Hepatocyte (in vitro differentiated cells): ENCODE measurements at regions not wholly inside any gene's neighbourhood (a gene's known extent, or its start where the extent isn't known, plus 50 kb on each side); places are given as distances from the start of the nearest gene placed in this dataset.

Source experiments
- DNase-seq: peaks from one replicate; pipeline ENCODE4 v3.0.0-alpha.2; 2016; ENCODE audit warnings: low spot score
- H2AFZ ChIP-seq: fragments of 200-600 bp; sonication (generic); 2 replicates; pipeline ENCODE4 v1.6.0; 2016; ENCODE audit warnings: antibody characterized with exemption, mild to moderate bottlenecking
- H3K27ac ChIP-seq: fragments of 200-600 bp; sonication (generic); 2 replicates; pipeline ENCODE4 v1.5.1; 2016; ENCODE audit warnings: mild to moderate bottlenecking
- H3K27me3 ChIP-seq: fragments of 200-600 bp; sonication (generic); 2 replicates; pipeline ENCODE4 v1.6.1; 2016
- H3K36me3 ChIP-seq: fragments of 200-600 bp; sonication (generic); replicated peaks from 2 replicates; pipeline ENCODE4 v1.5.1; 2016; ENCODE audit warnings: low read depth; ENCODE audit not compliant: insufficient read depth
- H3K4me1 ChIP-seq: fragments of 200-600 bp; sonication (generic); 2 replicates; pipeline ENCODE4 v1.5.1; 2016; ENCODE audit warnings: mild to moderate bottlenecking, moderate library complexity; ENCODE audit not compliant: insufficient read depth
- H3K4me2 ChIP-seq: fragments of 200-600 bp; sonication (generic); 2 replicates; pipeline ENCODE4 v1.6.0; 2016
- H3K4me3 ChIP-seq: fragments of 200-600 bp; sonication (generic); 2 replicates; pipeline ENCODE4 v1.5.1; 2016; ENCODE audit warnings: mild to moderate bottlenecking
- H3K79me2 ChIP-seq: fragments of 200-600 bp; sonication (generic); 2 replicates; pipeline ENCODE4 v1.6.0; 2017; ENCODE audit warnings: mild to moderate bottlenecking
- H3K9me2 ChIP-seq: fragments of 200-600 bp; sonication (generic); replicated peaks from 2 replicates; pipeline ENCODE4 v1.6.0; 2017; ENCODE audit warnings: mild to moderate bottlenecking; ENCODE audit not compliant: insufficient read depth
- H3K9me3 ChIP-seq: fragments of 200-600 bp; sonication (generic); 2 replicates; pipeline ENCODE4 v1.5.1; 2016; ENCODE audit warnings: low read depth, mild to moderate bottlenecking
- H4K20me1 ChIP-seq: fragments of 200-600 bp; sonication (generic); 2 replicates; pipeline ENCODE4 v1.6.0; 2016; ENCODE audit warnings: mild to moderate bottlenecking; ENCODE audit not compliant: insufficient read depth, poor library complexity, severe bottlenecking
- CTCF ChIP-seq: fragments of 200-600 bp; sonication (generic); IDR thresholded peaks from 2 replicates; pipeline ENCODE4 v1.5.1; 2016; ENCODE audit warnings: antibody characterized with exemption, mild to moderate bottlenecking; ENCODE audit not compliant: poor library complexity
- EZH2 ChIP-seq: fragments of 200-600 bp; sonication (generic); IDR thresholded peaks from 2 replicates; pipeline ENCODE4 v1.6.1; 2016; ENCODE audit warnings: antibody characterized with exemption, mild to moderate bottlenecking, borderline replicate concordance
- EZH2phosphoT487 ChIP-seq: fragments of 200-600 bp; sonication (generic); IDR thresholded peaks from one replicate; pipeline ENCODE4 v1.6.1; 2018; ENCODE audit warnings: antibody characterized with exemption, mild to moderate bottlenecking, low read depth, moderate library complexity; ENCODE audit not compliant: unreplicated experiment, severe bottlenecking
- WGBS: methylation state at CpG from one replicate; pipeline ENCODE4 v1.1.6; 2016; ENCODE audit warnings: low lambda C conversion rate; ENCODE audit errors: missing lambda C conversion rate; 5-methylcytosine and 5-hydroxymethylcytosine counted together

- Histone ChIP-seq H3K27ac (no peak overlapping the region), H3K27me3 (no peaks in the 10 kb centered on the region), H3K4me2 (no peak overlapping the region), H4K20me1 (no peaks in the 10 kb centered on the region), H3K9me3 (peaks cover 4% of the 10 kb centered on the region), H3K9me2 (no peaks in the 10 kb centered on the region), H3K4me3 (no peak overlapping the region), H3K36me3 (no peaks in the 10 kb centered on the region), H3K4me1 (no peaks in the 10 kb centered on the region), H3K79me2 (no peaks in the 10 kb centered on the region), H2AFZ (no peak overlapping the region)
- DNase-seq = no peak
- WGBS = 66% methylated on average over 1 of the region's 1 CpG
- no peak for TF ChIP-seq EZH2
- TF ChIP-seq EZH2phosphoT487 = no peak
- TF ChIP-seq CTCF = no peak
These were observed 281.4 kb upstream of the EDA2R start for GRCh38 chrX:66920296-66920695.

GRCh38 chrX:66919280-66919832, 280.5 kb upstream of the EDA2R start:
- 53% methylated on average over 4 of the region's 4 CpGs for WGBS
- Histone ChIP-seq H4K20me1 (no peaks in the 10 kb centered on the region), H3K27me3 (no peaks in the 10 kb centered on the region), H3K4me3 (no peak overlapping the region), H3K27ac (no peak overlapping the region), H2AFZ (no peak overlapping the region), H3K4me2 (no peak overlapping the region), H3K79me2 (no peaks in the 10 kb centered on the region), H3K4me1 (no peaks in the 10 kb centered on the region), H3K9me2 (no peaks in the 10 kb centered on the region), H3K9me3 (peaks cover 4% of the 10 kb centered on the region), H3K36me3 (no peaks in the 10 kb centered on the region)
- DNase-seq = peak; percentile 16
- TF ChIP-seq EZH2phosphoT487 = peak; percentile 36
- TF ChIP-seq EZH2 = no peak

- Histone ChIP-seq H4K20me1 (no peaks in the 10 kb centered on the region), H3K9me3 (peaks cover 4% of the 10 kb centered on the region), H3K27ac (peak overlapping the region; percentile 42), H3K4me1 (no peaks in the 10 kb centered on the region), H3K36me3 (no peaks in the 10 kb centered on the region), H3K9me2 (no peaks in the 10 kb centered on the region), H3K79me2 (no peaks in the 10 kb centered on the region), H3K4me2 (no peak overlapping the region), H2AFZ (no peak overlapping the region), H3K27me3 (no peaks in the 10 kb centered on the region), H3K4me3 (no peak overlapping the region)
- no peak for TF ChIP-seq EZH2
- no peak for TF ChIP-seq EZH2phosphoT487
- no peak for TF ChIP-seq CTCF
- DNase-seq = no peak
- WGBS = 67% methylated on average over 1 of the region's 1 CpG
These were observed 279.6 kb upstream of the EDA2R start for GRCh38 chrX:66918511-66918910.

- no peak for DNase-seq
- TF ChIP-seq EZH2 = no peak
- TF ChIP-seq CTCF = no peak
- no peak for TF ChIP-seq EZH2phosphoT487
- 46% methylated on average over 2 of the region's 2 CpGs for WGBS
- Histone ChIP-seq H3K9me3 (no peaks in the 10 kb centered on the region), H2AFZ (no peak overlapping the region), H3K79me2 (no peaks in the 10 kb centered on the region), H3K27ac (no peak overlapping the region), H3K9me2 (no peaks in the 10 kb centered on the region), H3K4me1 (no peaks in the 10 kb centered on the region), H3K27me3 (no peaks in the 10 kb centered on the region), H3K4me3 (no peak overlapping the region), H4K20me1 (no peaks in the 10 kb centered on the region), H3K36me3 (no peaks in the 10 kb centered on the region), H3K4me2 (no peak overlapping the region)
These were observed 277.0 kb upstream of the EDA2R start for GRCh38 chrX:66915893-66916292.
